ENCODE measurements at regions not wholly inside any gene's neighbourhood (a gene's known extent, or its start where the extent isn't known, plus 50 kb on each side); places are given as distances from the start of the nearest gene placed in this dataset.
"Not testable (repeated sequence)": the region's sequence is repeated elsewhere in the genome, so short reads cannot be mapped to it uniquely, and the experiment has no call there.

GRCh38 chr9:33623658-33624586 is 99.9 kb downstream of the ANKRD18B start:
- DNase-seq (ENCODE audit: low read depth): peak; percentile 62

- DNase-seq (ENCODE audit: low read depth): not testable (repeated sequence)
These were observed 104.3 kb downstream of the ANKRD18B start for GRCh38 chr9:33628318-33628717.

- DNase-seq (ENCODE audit: low read depth): no peak
These were observed 104.9 kb downstream of the ANKRD18B start for GRCh38 chr9:33628865-33629410.

DNA sequence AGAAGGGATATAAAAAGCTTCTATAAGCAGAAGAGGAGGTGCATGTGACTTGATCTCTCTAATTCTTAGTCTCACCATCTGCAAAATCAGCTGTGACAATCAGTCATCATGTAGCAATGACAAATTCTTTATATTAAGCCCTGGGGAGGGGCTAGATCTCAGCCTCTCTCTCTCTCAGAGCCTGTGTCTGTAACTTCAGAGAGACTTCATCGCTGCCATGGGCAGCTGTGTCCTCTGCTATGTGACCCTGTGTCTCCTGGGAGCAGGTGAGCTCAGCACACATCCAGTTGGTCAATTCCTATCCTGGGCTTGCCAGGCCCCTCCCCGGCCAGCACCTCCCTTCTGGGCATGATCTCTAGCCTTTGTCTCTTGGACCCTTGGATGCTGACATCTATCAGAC is 109.6 kb downstream of the ANKRD18B start:
- DNase-seq (ENCODE audit: low read depth): no peak

GRCh38 chr9:33637881-33638280 is 113.8 kb downstream of the ANKRD18B start:
- no peak for DNase-seq (ENCODE audit: low read depth)

DNA sequence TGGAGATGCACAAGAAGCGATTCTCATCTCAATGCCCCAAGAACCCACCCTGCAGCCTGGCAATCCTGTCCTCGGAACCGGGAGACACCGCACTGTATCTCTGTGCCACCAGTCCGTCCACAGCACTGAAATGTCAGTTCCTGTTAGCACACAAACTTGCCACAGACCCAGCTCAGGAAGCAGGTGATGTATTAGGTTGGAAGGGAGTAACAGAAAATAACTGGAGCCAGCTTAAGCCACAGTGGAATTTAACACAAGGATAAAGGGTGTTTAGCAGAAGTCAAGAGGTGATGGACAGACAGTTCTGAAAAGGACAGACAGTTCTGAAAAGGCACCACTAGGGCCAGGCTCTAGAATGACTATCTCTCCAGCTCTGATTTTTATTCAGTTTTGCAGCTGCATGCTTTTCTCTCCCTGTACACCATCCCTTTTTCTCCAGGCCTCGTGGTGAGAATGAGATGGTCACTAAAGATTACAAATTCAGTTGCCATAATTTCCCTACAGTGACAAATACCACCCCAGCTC is 114.4 kb downstream of the ANKRD18B start:
- no peak for DNase-seq (ENCODE audit: low read depth)

DNA sequence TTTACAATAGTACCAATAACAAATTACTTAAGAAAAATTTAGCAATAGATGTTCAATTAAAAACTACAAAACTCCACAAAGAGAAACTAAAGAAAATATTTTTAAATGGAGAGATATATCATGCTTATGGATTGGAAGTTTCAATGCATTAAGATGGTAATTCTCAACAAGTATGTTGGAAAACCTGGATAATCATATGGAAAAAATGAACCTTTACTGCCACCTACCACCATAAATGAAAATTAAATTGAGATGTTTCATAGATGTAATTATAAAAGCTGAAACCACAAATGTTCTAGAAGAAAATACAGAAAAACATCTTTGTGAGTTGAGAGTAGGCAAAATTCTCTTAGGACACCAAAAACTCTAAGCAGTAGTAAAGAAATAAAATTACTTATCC is 121.7 kb downstream of the ANKRD18B start:
- DNase-seq (ENCODE audit: low read depth): no peak

DNA sequence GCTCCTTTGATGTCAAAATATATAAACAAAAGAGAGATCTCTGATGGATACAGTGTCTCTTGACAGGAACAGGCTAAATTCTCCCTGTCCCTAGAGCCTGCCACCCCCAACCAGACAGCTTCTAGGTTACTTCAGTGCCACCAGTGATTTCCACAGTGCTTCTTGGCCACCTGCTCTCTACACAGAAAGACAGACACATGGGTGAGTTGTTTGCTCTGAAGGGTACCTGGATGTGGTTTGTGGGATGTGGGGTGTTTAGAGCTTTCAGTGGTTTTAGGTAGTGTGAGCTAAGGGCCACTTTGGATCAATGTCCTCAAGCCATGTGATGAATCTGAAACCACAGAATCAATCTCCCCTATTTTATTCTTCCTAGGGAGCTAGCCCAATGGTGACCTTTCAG is 125.4 kb downstream of the ANKRD18B start:
- DNase-seq (ENCODE audit: low read depth): no peak

DNA sequence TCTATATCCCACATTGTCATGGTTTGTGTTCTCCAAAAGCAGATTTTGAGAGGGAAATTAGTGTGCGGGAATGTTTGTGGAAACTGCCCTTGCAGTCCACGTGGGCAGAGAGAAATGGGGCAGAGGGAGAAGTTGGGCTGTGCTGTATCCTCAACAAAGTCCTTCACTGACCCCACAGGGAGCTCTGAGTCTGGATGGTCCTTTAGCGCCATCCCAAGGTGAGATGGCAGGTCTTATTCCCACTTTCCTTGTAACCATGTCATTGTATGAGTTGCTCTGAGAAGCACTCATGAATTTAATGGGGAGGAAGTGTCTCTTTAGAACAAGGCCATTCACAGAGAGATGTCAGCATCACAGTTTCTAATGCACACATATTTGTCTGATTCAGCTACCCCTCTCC is 127.1 kb downstream of the ANKRD18B start:
- no peak for DNase-seq (ENCODE audit: low read depth)

DNA sequence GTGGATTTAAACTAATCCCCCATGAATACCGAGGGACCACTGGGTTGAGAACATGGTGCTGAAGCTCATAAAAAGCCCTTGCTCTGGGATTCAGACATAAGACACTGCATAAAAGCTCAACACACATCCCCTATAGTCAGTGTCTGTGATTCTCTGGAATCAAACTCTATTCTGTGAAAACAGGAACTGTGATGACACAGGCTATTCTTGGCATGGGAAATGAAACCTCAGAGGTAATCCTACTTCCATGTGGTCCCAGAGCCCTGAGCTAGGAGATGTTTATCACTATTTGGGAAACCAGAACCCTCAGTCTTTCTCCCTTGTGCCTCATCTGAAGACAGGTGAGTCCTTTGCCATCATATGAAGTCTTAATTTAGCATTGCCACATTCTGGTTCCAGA is 135.4 kb upstream of the PRSS3 start:
- DNase-seq (ENCODE audit: low read depth): no peak

GRCh38 chr9:33660772-33661171 is 134.6 kb upstream of the PRSS3 start:
- no peak for DNase-seq (ENCODE audit: low read depth)

DNA sequence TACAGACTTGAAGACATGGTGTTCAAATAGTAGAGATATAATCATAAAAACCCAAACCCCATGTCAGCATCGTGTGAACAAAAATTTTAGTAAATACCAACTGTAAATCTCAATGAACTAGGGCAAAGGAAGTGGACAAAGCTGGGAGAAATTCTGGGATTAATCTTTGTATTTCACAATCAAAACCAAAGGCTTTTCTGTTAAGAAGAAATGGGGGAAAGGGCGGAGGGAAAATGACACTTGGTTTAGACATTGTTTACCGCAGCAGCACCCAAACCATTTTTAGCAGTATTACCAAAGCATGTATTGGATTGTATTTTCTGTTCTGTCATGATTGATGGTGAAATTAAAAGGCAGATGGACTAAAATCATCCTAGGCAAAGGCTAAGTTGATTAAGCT is 134.2 kb upstream of the PRSS3 start:
- DNase-seq (ENCODE audit: low read depth): no peak

DNA sequence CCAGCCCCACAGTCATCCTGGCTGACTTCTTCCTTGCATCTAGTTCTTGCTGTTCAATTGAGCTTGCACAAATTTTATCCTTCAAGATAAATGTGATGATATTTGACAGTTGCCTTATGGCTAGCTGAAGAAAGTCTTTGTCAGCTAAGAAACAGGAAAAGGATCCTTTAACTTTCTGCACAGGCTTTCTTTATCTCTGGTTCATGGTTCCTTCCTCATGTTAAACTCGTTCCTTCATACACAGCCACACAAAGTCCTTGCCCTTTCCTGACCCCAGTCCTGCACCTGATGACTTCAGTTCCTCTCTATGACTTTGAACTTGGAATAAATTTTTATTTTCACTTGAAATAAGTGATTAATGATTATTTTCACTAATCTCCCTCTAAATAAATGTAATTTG is 132.5 kb upstream of the PRSS3 start:
- DNase-seq (ENCODE audit: low read depth): no peak

- DNase-seq (ENCODE audit: low read depth): not testable (repeated sequence)
These were observed 119.1 kb upstream of the PRSS3 start for GRCh38 chr9:33676194-33676745.

DNA sequence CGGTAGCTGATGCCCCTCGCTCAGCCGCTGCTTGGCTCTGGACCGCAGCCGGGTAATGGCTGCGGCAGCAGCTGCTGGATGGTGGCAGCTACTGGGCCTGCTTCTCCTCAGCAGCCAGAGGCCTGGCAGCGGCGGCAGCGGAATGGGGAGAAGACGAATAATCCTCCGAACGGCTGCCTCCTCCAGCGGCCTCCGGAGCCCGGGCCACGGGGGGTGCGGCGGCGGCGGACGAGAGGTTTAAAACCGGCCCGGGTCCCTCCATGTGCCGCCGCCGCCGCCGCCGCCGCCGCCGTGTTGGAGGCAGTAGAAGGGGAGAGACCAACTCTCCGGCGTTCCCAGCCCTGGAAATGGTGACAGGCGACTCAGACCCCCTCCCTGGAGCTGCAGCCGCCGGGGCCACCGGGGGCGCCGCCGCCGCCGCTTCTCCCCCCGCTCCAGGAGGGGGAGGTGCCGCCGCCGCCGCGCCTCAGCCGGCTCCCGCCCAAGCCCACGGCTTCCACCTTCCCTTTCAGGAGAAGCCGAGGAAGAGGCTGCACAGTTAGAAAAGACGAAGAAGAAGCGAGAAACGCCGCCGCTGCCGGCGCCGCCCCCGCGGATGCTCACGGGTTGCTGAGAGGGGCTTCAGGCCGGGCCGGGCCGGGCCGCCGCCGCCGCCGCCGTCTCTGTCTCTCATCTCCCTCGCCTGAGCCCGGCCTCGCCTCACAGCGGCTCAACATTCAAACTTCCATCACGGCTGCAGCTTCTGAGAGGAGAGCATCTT is 118.4 kb upstream of the PRSS3 start:
- DNase-seq (ENCODE audit: low read depth): peak; percentile 2

DNA sequence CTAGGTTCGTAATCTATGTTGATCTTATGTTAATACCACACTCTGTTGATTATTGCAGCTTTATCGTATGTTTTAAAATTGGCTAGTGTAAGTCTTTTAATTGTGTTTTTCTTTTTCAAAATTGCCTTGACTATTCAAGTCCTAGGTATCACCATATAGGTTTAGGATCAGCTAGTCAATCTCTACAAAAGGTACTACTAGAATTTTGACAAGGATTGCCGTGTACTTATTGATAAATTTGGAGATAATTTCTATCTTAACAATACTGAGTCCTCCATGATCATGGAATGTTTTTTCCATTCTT is 117.9 kb upstream of the PRSS3 start:
- DNase-seq (ENCODE audit: low read depth): no peak

DNA sequence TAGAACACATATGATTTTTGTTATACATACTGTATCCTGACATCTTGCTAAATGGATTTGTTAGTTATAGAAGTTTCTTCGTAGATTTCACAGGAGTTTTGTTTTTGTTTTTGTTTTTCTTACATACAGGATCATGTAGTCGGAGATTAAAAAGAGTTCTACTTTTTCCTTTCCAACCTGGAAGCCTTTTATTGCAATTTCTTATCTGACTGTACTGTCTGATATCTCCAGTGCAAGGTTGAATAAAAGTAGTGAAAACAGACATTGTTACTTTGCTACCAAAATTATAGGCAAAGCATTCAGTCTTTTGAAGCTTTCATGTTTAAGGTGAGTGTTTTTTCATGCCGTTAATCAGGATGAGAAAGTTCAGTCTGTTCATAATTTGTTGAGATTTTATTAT is 117.4 kb upstream of the PRSS3 start:
- no peak for DNase-seq (ENCODE audit: low read depth)

DNA sequence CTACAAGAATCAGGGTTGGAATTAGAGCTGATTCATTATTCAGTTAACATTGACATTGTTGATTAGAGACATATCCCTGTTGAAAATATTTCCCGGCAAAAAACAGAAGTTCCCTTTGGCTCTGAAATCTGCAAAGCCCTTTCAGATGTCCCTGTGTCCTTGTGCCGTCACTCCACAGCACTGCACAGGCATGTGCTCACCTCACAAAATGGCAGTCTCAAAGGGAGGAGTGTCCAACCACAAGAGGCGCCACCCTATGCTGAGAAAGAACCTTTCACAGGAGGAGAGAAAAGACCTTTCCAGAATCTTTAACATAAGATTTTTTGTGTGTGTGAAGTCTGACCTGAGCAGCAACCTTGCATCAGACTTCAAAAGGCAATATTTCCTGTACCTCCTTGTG is 112.8 kb upstream of the PRSS3 start:
- DNase-seq (ENCODE audit: low read depth): no peak

GRCh38 chr9:33684831-33685230 is 110.5 kb upstream of the PRSS3 start:
- no peak for DNase-seq (ENCODE audit: low read depth)

DNA sequence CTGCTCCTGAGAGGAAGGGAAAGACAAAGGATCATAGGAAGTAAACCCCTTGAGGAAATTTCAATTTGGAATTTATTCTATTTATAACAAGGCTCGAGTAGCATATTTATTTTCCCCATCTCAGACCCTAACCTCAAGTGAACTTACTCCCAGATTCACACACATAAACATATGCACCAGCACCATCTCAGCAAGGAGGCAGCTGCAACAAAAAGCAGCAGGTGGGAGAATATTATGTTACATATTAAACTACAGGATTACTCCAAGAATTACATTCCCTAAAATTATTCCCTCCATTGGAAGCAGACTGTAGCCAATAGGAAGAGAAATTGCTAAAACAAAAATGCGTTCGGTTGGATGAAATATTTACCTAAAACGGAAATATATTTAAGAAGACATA is 108.4 kb upstream of the PRSS3 start:
- no peak for DNase-seq (ENCODE audit: low read depth)

DNA sequence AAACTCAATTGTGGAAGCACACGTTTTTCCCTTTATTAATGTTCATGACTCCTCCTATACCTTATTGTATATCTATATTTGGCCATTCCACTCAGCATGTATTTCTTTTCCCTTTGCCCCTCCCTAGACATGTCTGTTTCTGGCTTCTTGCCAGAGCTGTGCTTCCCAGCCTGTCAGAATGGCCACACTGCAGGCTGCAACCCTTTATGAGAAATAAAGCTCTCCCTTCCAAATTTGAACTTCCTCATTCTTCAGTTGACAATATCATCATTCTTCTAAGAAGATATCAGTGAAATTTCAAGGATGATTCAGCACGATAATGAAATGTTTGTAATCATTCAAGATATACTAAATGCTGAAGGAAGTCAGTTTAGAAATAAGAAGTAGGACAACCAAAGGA is 107.6 kb upstream of the PRSS3 start:
- DNase-seq (ENCODE audit: low read depth): no peak

GRCh38 chr9:33690143-33690933 is 105.0 kb upstream of the PRSS3 start:
- DNase-seq (ENCODE audit: low read depth): no peak
